Endothelial cell (in vitro differentiated cells): ENCODE measurements at regions not wholly inside any gene's neighbourhood (a gene's known extent, or its start where the extent isn't known, plus 50 kb on each side); places are given as distances from the start of the nearest gene placed in this dataset.
A peak's percentile ranks its signal among the peaks of the same experiment; 100 is the strongest.

ENCODE experiments used
- DNase-seq: peaks from one replicate; pipeline ENCODE4 v3.0.0; 2021; ENCODE audit warnings: low spot score
- H3K27ac Mint-ChIP-seq: one replicate; pipeline ENCODE4 v1.8.0; 2021; ENCODE audit warnings: mixed read lengths, inconsistent platforms; ENCODE audit not compliant: unreplicated experiment
- H3K27me3 Mint-ChIP-seq: one replicate; pipeline ENCODE4 v1.8.0; 2021; ENCODE audit warnings: mild to moderate bottlenecking, moderate library complexity, mixed read lengths, inconsistent platforms; ENCODE audit not compliant: unreplicated experiment
- H3K36me3 Mint-ChIP-seq: one replicate; pipeline ENCODE4 v1.8.0; 2021; ENCODE audit warnings: mild to moderate bottlenecking, low read depth, mixed read lengths, inconsistent platforms; ENCODE audit not compliant: unreplicated experiment
- H3K4me1 Mint-ChIP-seq: one replicate; pipeline ENCODE4 v1.8.0; 2021; ENCODE audit warnings: mild to moderate bottlenecking, mixed read lengths, inconsistent platforms; ENCODE audit not compliant: unreplicated experiment
- H3K4me3 Mint-ChIP-seq: one replicate; pipeline ENCODE4 v1.8.0; 2021; ENCODE audit warnings: mild to moderate bottlenecking, mixed read lengths, inconsistent platforms; ENCODE audit not compliant: unreplicated experiment
- H3K9me3 Mint-ChIP-seq: one replicate; pipeline ENCODE4 v1.8.0; 2021; ENCODE audit warnings: mixed read lengths, inconsistent platforms; ENCODE audit not compliant: unreplicated experiment
- CTCF ChIP-seq: fragments of 200-600 bp; sonication (generic); IDR thresholded peaks from one replicate; pipeline ENCODE4 v1.5.0; 2021; ENCODE audit warnings: antibody characterized with exemption; ENCODE audit not compliant: unreplicated experiment

- DNase-seq = no peak
- Mint-ChIP-seq H3K27me3 (peaks cover 3% of the 10 kb centered on the region), H3K4me1 (no peaks in the 10 kb centered on the region), H3K4me3 (no peak overlapping the region), H3K9me3 (no peaks in the 10 kb centered on the region), H3K27ac (no peak overlapping the region), H3K36me3 (no peaks in the 10 kb centered on the region)
- no peak for TF ChIP-seq CTCF
These were observed 480.9 kb downstream of the ZIC1 start for GRCh38 chr3:147890114-147890513.

- no peak for DNase-seq
- no peak overlapping the region for H3K27ac Mint-ChIP-seq
- no peak overlapping the region for H3K4me3 Mint-ChIP-seq
- no peaks in the 10 kb centered on the region for H3K4me1 Mint-ChIP-seq
- TF ChIP-seq CTCF = no peak
- peaks cover 1% of the 10 kb centered on the region for H3K27me3 Mint-ChIP-seq
- H3K36me3 Mint-ChIP-seq = no peaks in the 10 kb centered on the region
- no peaks in the 10 kb centered on the region for H3K9me3 Mint-ChIP-seq
These were observed 486.3 kb downstream of the ZIC1 start for GRCh38 chr3:147895509-147895908.

GRCh38 chr3:147900851-147901250 is 491.7 kb downstream of the ZIC1 start:
- DNase-seq = no peak
- Mint-ChIP-seq H3K4me1 (no peaks in the 10 kb centered on the region), H3K4me3 (no peak overlapping the region), H3K9me3 (no peaks in the 10 kb centered on the region), H3K27me3 (no peaks in the 10 kb centered on the region), H3K36me3 (no peaks in the 10 kb centered on the region), H3K27ac (no peak overlapping the region)
- no peak for TF ChIP-seq CTCF

GRCh38 chr3:147903026-147903425 is 493.9 kb downstream of the ZIC1 start:
- no peak for TF ChIP-seq CTCF
- Mint-ChIP-seq H3K4me3 (no peak overlapping the region), H3K9me3 (no peaks in the 10 kb centered on the region), H3K27me3 (no peaks in the 10 kb centered on the region), H3K27ac (no peak overlapping the region), H3K36me3 (no peaks in the 10 kb centered on the region), H3K4me1 (no peaks in the 10 kb centered on the region)
- DNase-seq = peak; percentile 4

GRCh38 chr3:147904421-147904820 is 495.3 kb downstream of the ZIC1 start:
- H3K27ac Mint-ChIP-seq = no peak overlapping the region
- no peak overlapping the region for H3K4me3 Mint-ChIP-seq
- DNase-seq = no peak
- no peaks in the 10 kb centered on the region for H3K27me3 Mint-ChIP-seq
- no peak for TF ChIP-seq CTCF
- H3K36me3 Mint-ChIP-seq = no peaks in the 10 kb centered on the region
- no peaks in the 10 kb centered on the region for H3K9me3 Mint-ChIP-seq
- no peaks in the 10 kb centered on the region for H3K4me1 Mint-ChIP-seq
